Tongue (tissue), 1 donor: ENCODE measurements at regions not wholly inside any gene's neighbourhood (a gene's known extent, or its start where the extent isn't known, plus 50 kb on each side); places are given as distances from the start of the nearest gene placed in this dataset.

Source experiments
- DNase-seq: peaks from one replicate; pipeline ENCODE4 v3.0.0-alpha.2; 2015

GRCh38 chr2:212945526-212945925 is 205.9 kb downstream of the IKZF2 start:
- no peak for DNase-seq

- no peak for DNase-seq
Measured at GRCh38 chr2:212943351-212943750, 208.1 kb downstream of the IKZF2 start.

- DNase-seq, result no peak
Measured at GRCh38 chr2:212941361-212941760, 210.1 kb downstream of the IKZF2 start.

GRCh38 chr2:212940816-212941215 is 210.6 kb downstream of the IKZF2 start:
- peak; percentile 80 for DNase-seq

- peak; percentile 43 for DNase-seq
Measured at GRCh38 chr2:212939777-212940531, 211.5 kb downstream of the IKZF2 start.

GRCh38 chr2:212938144-212938793 is 213.1 kb downstream of the IKZF2 start:
- DNase-seq, result no peak

- DNase-seq, result peak; percentile 56
Measured at GRCh38 chr2:212936572-212936971, 214.8 kb downstream of the IKZF2 start.

GRCh38 chr2:212935752-212936151 is 215.7 kb downstream of the IKZF2 start:
- no peak for DNase-seq

GRCh38 chr2:212931271-212931670 is 220.1 kb downstream of the IKZF2 start:
- DNase-seq, result no peak

- no peak for DNase-seq
Measured at GRCh38 chr2:212930556-212931260, 220.7 kb downstream of the IKZF2 start.

- no peak for DNase-seq
Measured at GRCh38 chr2:212929971-212930370, 221.4 kb downstream of the IKZF2 start.

- DNase-seq, result no peak
Measured at GRCh38 chr2:212929116-212929515, 222.3 kb downstream of the IKZF2 start.

GRCh38 chr2:212928681-212929080 is 222.7 kb downstream of the IKZF2 start:
- no peak for DNase-seq

GRCh38 chr2:212926940-212927339 is 224.5 kb downstream of the IKZF2 start:
- DNase-seq, result no peak

GRCh38 chr2:212923393-212923792 is 228.0 kb downstream of the IKZF2 start:
- DNase-seq, result no peak

- no peak for DNase-seq
Measured at GRCh38 chr2:212922701-212923100, 228.7 kb downstream of the IKZF2 start.

GRCh38 chr2:212921711-212922110 is 229.7 kb downstream of the IKZF2 start:
- no peak for DNase-seq

- DNase-seq, result no peak
Measured at GRCh38 chr2:212921061-212921460, 230.4 kb downstream of the IKZF2 start.

- DNase-seq, result no peak
Measured at GRCh38 chr2:212919238-212919637, 232.2 kb downstream of the IKZF2 start.

- no peak for DNase-seq
Measured at GRCh38 chr2:212918336-212918735, 233.1 kb downstream of the IKZF2 start.

- no peak for DNase-seq
Measured at GRCh38 chr2:212915121-212915782, 236.2 kb downstream of the IKZF2 start.

- no peak for DNase-seq
Measured at GRCh38 chr2:212914392-212914791, 237.0 kb downstream of the IKZF2 start.
